Neuronal stem cell (in vitro differentiated cells): ENCODE measurements at regions not wholly inside any gene's neighbourhood (a gene's known extent, or its start where the extent isn't known, plus 50 kb on each side); places are given as distances from the start of the nearest gene placed in this dataset.

ENCODE experiments used
- DNase-seq: peaks from one replicate; pipeline ENCODE4 v3.0.0-alpha.2; 2013; ENCODE audit warnings: low spot score
- H2AFZ ChIP-seq: one replicate; pipeline ENCODE4 v1.6.1; 2013; ENCODE audit warnings: mild to moderate bottlenecking, low read length, inconsistent platforms
- H2AK5ac ChIP-seq: 2 replicates; pipeline ENCODE4 v1.6.1; 2013; ENCODE audit warnings: low read depth, mild to moderate bottlenecking, inconsistent platforms, low read length, moderate library complexity, mixed read lengths
- H2BK120ac ChIP-seq: 2 replicates; pipeline ENCODE4 v1.6.1; 2013; ENCODE audit warnings: low read depth, mild to moderate bottlenecking, inconsistent platforms, low read length, moderate library complexity, mixed read lengths
- H2BK12ac ChIP-seq: one replicate; pipeline ENCODE4 v1.6.1; 2013; ENCODE audit warnings: low read length, inconsistent platforms
- H2BK15ac ChIP-seq: 2 replicates; pipeline ENCODE4 v1.6.1; 2013; ENCODE audit warnings: mild to moderate bottlenecking, low read length, inconsistent platforms, mixed read lengths
- H2BK5ac ChIP-seq: one replicate; pipeline ENCODE4 v1.6.1; 2013; ENCODE audit warnings: inconsistent platforms, mild to moderate bottlenecking, low read length, moderate library complexity
- H3K14ac ChIP-seq: one replicate; pipeline ENCODE4 v1.6.1; 2013; ENCODE audit warnings: low read length, inconsistent platforms
- H3K18ac ChIP-seq: 2 replicates; pipeline ENCODE4 v1.6.1; 2013; ENCODE audit warnings: low read length, inconsistent platforms
- H3K23ac ChIP-seq: 2 replicates; pipeline ENCODE4 v1.6.1; 2013; ENCODE audit warnings: low read depth, mild to moderate bottlenecking, mixed read lengths, low read length, inconsistent platforms; ENCODE audit not compliant: poor library complexity
- H3K27ac ChIP-seq: replicated peaks from 3 replicates; pipeline ENCODE4 v1.5.1; 2013; ENCODE audit warnings: low read length, inconsistent platforms
- H3K27me3 ChIP-seq, 3 experiments: 2 replicates each; pipeline ENCODE4 v1.6.1; 2013; ENCODE audit warnings: low read length in 3 of 3, mild to moderate bottlenecking in 2 of 3, inconsistent platforms in 1 of 3, low read depth in 1 of 3, mixed read lengths in 1 of 3, moderate library complexity in 1 of 3; ENCODE audit not compliant: control insufficient read depth in 3 of 3, insufficient read depth in 3 of 3
- H3K36me3 ChIP-seq, 2 donors: replicated peaks in 1 of 2; 2 replicates each; pipeline ENCODE4 v1.6.1; 2013; ENCODE audit warnings: low read length in 2 of 2; ENCODE audit not compliant: control insufficient read depth in 2 of 2, insufficient read depth in 2 of 2
- H3K4ac ChIP-seq: 2 replicates; pipeline ENCODE4 v1.6.1; 2013; ENCODE audit warnings: inconsistent platforms, mild to moderate bottlenecking, low read length, moderate library complexity
- H3K4me1 ChIP-seq, 2 donors: 1 replicate in 1 of 2; 2 replicates in 1 of 2; pipeline ENCODE4 v1.6.1; 2013; ENCODE audit warnings: low read length in 2 of 2, low read depth in 1 of 2; ENCODE audit not compliant: control insufficient read depth in 2 of 2, insufficient read depth in 1 of 2
- H3K4me2 ChIP-seq: one replicate; pipeline ENCODE4 v1.6.1; 2013; ENCODE audit warnings: mild to moderate bottlenecking, low read length, inconsistent platforms; ENCODE audit not compliant: insufficient read depth, poor library complexity, severe bottlenecking
- H3K4me3 ChIP-seq, 2 donors: 2 replicates each; pipeline ENCODE4 v1.5.1; 2013; ENCODE audit warnings: low read length in 2 of 2, mild to moderate bottlenecking in 2 of 2, inconsistent platforms in 1 of 2, moderate library complexity in 1 of 2
- H3K79me1 ChIP-seq: one replicate; pipeline ENCODE4 v1.6.1; 2013; ENCODE audit warnings: low read depth, mild to moderate bottlenecking, inconsistent platforms, low read length, moderate library complexity
- H3K9ac ChIP-seq: one replicate; pipeline ENCODE4 v1.6.1; 2013; ENCODE audit warnings: mild to moderate bottlenecking, low read depth, low read length, inconsistent platforms; ENCODE audit not compliant: poor library complexity
- H3K9me3 ChIP-seq, 2 donors: replicated peaks in 1 of 2; 2 replicates each; pipeline versions ENCODE3 to v1.6.1; 2013; ENCODE audit warnings: low read length in 2 of 2, mild to moderate bottlenecking in 2 of 2, inconsistent platforms in 1 of 2, low read depth in 1 of 2, mixed read lengths in 1 of 2, moderate library complexity in 1 of 2; ENCODE audit not compliant: control insufficient read depth in 2 of 2, insufficient read depth in 1 of 2
- H4K8ac ChIP-seq: one replicate; pipeline ENCODE4 v1.6.1; 2013; ENCODE audit warnings: low read depth, mild to moderate bottlenecking, inconsistent platforms, low read length, moderate library complexity
- H4K91ac ChIP-seq: one replicate; pipeline ENCODE4 v1.6.1; 2013; ENCODE audit warnings: low read length, low read depth, mild to moderate bottlenecking, inconsistent platforms; ENCODE audit not compliant: poor library complexity
- WGBS, 2 donors: extraction: QIAGEN DNeasy Blood & Tissue Kit; methylation state at CpG; one replicate each; pipeline ENCODE4 v1.1.7; 2013; ENCODE audit warnings: missing lambda C conversion rate in 2 of 2, mixed read lengths in 1 of 2; ENCODE audit not compliant: insufficient read length in 2 of 2, insufficient replicate concordance in 1 of 2; ENCODE audit errors: extremely low coverage in 2 of 2; 5-methylcytosine and 5-hydroxymethylcytosine counted together

DNA sequence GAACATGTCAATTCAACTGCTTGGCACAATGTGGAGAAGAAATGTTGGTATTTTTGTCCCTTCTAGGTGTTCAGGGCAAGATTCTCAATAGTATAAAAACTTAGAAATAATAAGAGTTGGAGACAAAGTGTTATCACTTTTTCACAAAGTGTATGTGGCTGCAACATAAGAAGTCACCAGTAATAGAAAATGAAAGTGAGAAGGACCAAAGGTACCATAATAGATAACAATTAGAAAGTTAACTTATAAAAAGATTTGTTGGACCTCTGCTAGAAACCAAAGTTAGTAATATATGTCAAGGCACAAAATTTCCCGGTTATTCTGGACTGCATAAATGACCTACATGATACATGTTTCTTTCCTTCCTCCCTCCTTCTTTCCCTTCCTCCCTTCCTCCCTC lies 1535.3 kb downstream of the EFNA5 start:
- Histone ChIP-seq H2BK120ac (no peak overlapping the region), H3K4ac (no peak overlapping the region), H2AK5ac (no peak overlapping the region), H3K4me3 (no peak overlapping the region), H2BK5ac (no peak overlapping the region), H3K79me1 (no peaks in the 10 kb centered on the region), H3K4me1 (no peaks in the 10 kb centered on the region), H3K9ac (no peak overlapping the region), H2AFZ (no peak overlapping the region), H2BK15ac (no peak overlapping the region), H3K9me3 (no peaks in the 10 kb centered on the region), H2BK12ac (no peak overlapping the region), H3K27me3 (no peaks in the 10 kb centered on the region), H3K23ac (no peak overlapping the region), H4K8ac (no peak overlapping the region), H3K14ac (no peak overlapping the region), H3K4me2 (no peak overlapping the region), H3K27ac (no peak overlapping the region), H4K91ac (no peak overlapping the region), H3K18ac (no peak overlapping the region), H3K36me3 (no peaks in the 10 kb centered on the region)
- no CpG with 5 or more reads among the region's 1 CpG for WGBS, 2 donors
- no peak for DNase-seq

DNA sequence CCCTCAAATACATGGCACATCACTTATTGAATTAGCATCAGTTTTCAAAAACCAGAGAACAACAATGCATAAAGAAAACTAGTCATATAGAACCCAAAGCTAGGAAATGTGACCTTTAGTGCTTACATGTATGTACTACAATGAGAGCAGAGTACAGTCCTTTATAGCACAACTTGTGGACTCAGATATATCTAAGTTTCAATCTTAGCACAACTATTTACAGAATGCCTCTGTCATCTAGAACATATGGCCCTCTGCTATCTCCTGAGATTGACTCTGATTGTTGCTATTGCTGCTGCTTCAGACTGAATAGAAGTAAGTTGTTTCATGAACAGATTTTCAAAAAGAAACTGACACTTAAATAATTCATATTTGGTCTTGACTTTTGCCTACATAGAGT lies 1536.2 kb downstream of the EFNA5 start:
- H4K8ac ChIP-seq = no peak overlapping the region
- no peak overlapping the region for H3K14ac ChIP-seq
- no peaks in the 10 kb centered on the region for H3K4me1 ChIP-seq
- no peaks in the 10 kb centered on the region for H3K27me3 ChIP-seq
- H2BK15ac ChIP-seq = no peak overlapping the region
- DNase-seq = no peak
- H2AK5ac ChIP-seq = no peak overlapping the region
- H3K79me1 ChIP-seq = no peaks in the 10 kb centered on the region
- no peak overlapping the region for H2BK120ac ChIP-seq
- H3K4ac ChIP-seq = no peak overlapping the region
- no peaks in the 10 kb centered on the region for H3K9me3 ChIP-seq
- no peak overlapping the region for H3K23ac ChIP-seq
- no peak overlapping the region for H3K27ac ChIP-seq
- no peak overlapping the region for H2BK12ac ChIP-seq
- no peak overlapping the region for H3K18ac ChIP-seq
- no peak overlapping the region for H3K4me3 ChIP-seq
- H2BK5ac ChIP-seq = no peak overlapping the region
- H2AFZ ChIP-seq = no peak overlapping the region
- no peak overlapping the region for H3K4me2 ChIP-seq
- H3K9ac ChIP-seq = no peak overlapping the region
- no peaks in the 10 kb centered on the region for H3K36me3 ChIP-seq
- H4K91ac ChIP-seq = no peak overlapping the region

DNA sequence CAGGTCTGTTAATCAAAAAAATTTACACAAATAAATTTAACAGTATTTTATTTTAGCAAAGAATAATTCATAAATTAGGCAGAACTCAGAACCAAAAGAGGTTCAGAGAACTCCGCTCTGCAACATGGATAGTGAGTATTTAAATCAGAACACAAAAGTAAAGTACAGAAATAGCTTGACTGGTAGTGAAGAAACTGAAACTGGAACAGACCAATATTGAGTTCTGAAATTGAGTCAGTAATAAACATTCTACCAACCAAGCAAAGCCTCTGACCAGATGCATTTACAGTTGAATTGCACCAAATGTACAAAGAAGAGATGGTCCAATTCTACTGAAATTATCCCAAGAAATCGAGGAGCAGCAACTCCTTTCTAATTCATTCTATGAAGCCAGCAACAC lies 1542.8 kb downstream of the EFNA5 start:
- no peaks in the 10 kb centered on the region for H3K27me3 ChIP-seq
- no peak overlapping the region for H2BK12ac ChIP-seq
- no peak overlapping the region for H3K27ac ChIP-seq
- H3K14ac ChIP-seq = no peak overlapping the region
- H3K4me1 ChIP-seq = peaks cover 0 to 2% of the 10 kb centered on the region in 2 donors
- no peaks in the 10 kb centered on the region for H3K36me3 ChIP-seq
- no peak overlapping the region for H4K91ac ChIP-seq
- WGBS, 2 donors = no CpG with 5 or more reads among the region's 2 CpGs
- no peaks in the 10 kb centered on the region for H3K9me3 ChIP-seq
- H2BK5ac ChIP-seq = no peak overlapping the region
- H2BK15ac ChIP-seq = no peak overlapping the region
- no peak overlapping the region for H3K4me3 ChIP-seq
- H3K4ac ChIP-seq = no peak overlapping the region
- DNase-seq = no peak
- no peak overlapping the region for H2BK120ac ChIP-seq
- no peak overlapping the region for H3K23ac ChIP-seq
- H2AFZ ChIP-seq = no peak overlapping the region
- no peak overlapping the region for H4K8ac ChIP-seq
- H3K4me2 ChIP-seq = no peak overlapping the region
- H3K79me1 ChIP-seq = no peaks in the 10 kb centered on the region
- no peak overlapping the region for H3K9ac ChIP-seq
- no peak overlapping the region for H2AK5ac ChIP-seq
- H3K18ac ChIP-seq = no peak overlapping the region

DNA sequence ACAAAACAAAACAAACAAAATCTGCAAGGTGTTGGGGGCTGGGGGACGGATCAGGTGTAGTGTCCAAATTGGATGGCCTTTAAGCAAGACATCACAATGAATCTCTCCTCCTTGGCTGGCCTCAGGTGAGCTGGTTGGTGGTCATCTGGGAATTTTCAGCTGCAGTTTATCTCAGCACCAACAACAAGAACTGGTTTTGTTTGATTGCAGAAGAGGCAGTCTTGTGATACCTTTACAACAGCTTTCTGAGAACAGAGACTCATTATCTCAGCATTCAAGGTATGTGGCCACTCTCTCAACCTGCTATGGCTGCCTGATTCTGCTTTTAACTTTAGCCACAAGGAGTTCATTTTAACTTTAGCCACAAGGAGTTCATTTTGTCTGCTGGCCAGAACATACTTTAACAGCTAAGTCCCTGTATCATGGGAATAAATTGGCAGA lies 1543.4 kb downstream of the EFNA5 start:
- no peak overlapping the region for H3K4me2 ChIP-seq
- DNase-seq = no peak
- no peaks in the 10 kb centered on the region for H3K9me3 ChIP-seq
- H3K9ac ChIP-seq = no peak overlapping the region
- no peak overlapping the region for H2AFZ ChIP-seq
- H4K91ac ChIP-seq = no peak overlapping the region
- no peak overlapping the region for H3K4me3 ChIP-seq
- H2BK120ac ChIP-seq = no peak overlapping the region
- H3K36me3 ChIP-seq = no peaks in the 10 kb centered on the region
- H3K4ac ChIP-seq = no peak overlapping the region
- WGBS, 2 donors = no CpG with 5 or more reads among the region's 1 CpG
- H2BK12ac ChIP-seq = no peak overlapping the region
- H3K14ac ChIP-seq = no peak overlapping the region
- no peak overlapping the region for H4K8ac ChIP-seq
- peaks cover 0 to 2% of the 10 kb centered on the region in 2 donors for H3K4me1 ChIP-seq
- H2BK15ac ChIP-seq = no peak overlapping the region
- H3K27me3 ChIP-seq = no peaks in the 10 kb centered on the region
- H3K27ac ChIP-seq = no peak overlapping the region
- H3K23ac ChIP-seq = no peak overlapping the region
- H3K18ac ChIP-seq = no peak overlapping the region
- H3K79me1 ChIP-seq = no peaks in the 10 kb centered on the region
- H2AK5ac ChIP-seq = no peak overlapping the region
- no peak overlapping the region for H2BK5ac ChIP-seq
